ENCODE measurements at regions not wholly inside any gene's neighbourhood (a gene's known extent, or its start where the extent isn't known, plus 50 kb on each side); places are given as distances from the start of the nearest gene placed in this dataset.

- peak; percentile 62 for DNase-seq (ENCODE audit: low spot score)
Observed at GRCh38 chr1:101506541-101507164, 269.8 kb downstream of the S1PR1 start.

DNA sequence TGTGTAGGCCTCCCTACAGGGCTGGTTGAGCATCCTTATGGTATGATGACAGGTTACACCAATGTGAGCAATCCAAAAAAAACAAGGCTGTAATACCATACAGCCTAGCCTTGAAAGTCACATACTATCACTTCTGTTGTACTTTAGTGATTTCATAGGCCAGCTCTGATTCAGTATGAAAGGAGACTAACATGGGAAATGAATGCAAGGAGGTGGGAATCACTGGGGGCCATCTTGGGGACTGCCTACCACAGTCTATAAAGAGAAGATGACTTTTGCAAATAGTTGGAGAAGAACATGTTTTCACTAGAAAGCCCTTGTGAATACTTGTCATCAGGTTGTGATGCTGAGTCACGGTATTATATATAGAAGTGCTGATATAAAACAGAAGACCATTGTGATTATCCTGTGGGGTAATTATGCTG is 270.7 kb downstream of the S1PR1 start:
- Mint-ChIP-seq H3K4me1 (no peaks in the 10 kb centered on the region), H3K27ac (no peak overlapping the region), H3K36me3 (no peaks in the 10 kb centered on the region), H3K9me3 (no peaks in the 10 kb centered on the region), H3K4me3 (no peak overlapping the region), H3K27me3 (ENCODE audit: insufficient read depth, low read depth) (peaks cover 5% of the 10 kb centered on the region)
- Histone ChIP-seq H3K4me1 (no peaks in the 10 kb centered on the region), H3K27me3 (no peaks in the 10 kb centered on the region), H3F3A (ENCODE audit: low read depth) (no peaks in the 10 kb centered on the region), H3K4me3 (no peak overlapping the region), H3K9me3 (ENCODE audit: low read depth) (no peaks in the 10 kb centered on the region), H3K4me2 (no peak overlapping the region), H3K79me2 (ENCODE audit: low read depth) (no peaks in the 10 kb centered on the region), H4K20me1 (ENCODE audit: low read depth) (no peaks in the 10 kb centered on the region), H3K27ac (no peak overlapping the region), H3K36me3 (no peaks in the 10 kb centered on the region), H3K9ac (no peak overlapping the region), H2AFZ (replicated peaks) (peak overlapping the region; percentile 24)
- no peak for TF ChIP-seq EZH2phosphoT487 (IDR thresholded peaks at IDR 0.05)
- no peak for DNase-seq (ENCODE audit: low spot score)

More at GRCh38 chr1:101506541-101507164, 269.8 kb downstream of the S1PR1 start:
- Mint-ChIP-seq H3K4me3 (no peak overlapping the region), H3K27ac (no peak overlapping the region), H3K9me3 (no peaks in the 10 kb centered on the region), H3K4me1 (no peaks in the 10 kb centered on the region), H3K27me3 (ENCODE audit: insufficient read depth, low read depth) (peaks cover 5% of the 10 kb centered on the region), H3K36me3 (no peaks in the 10 kb centered on the region)
- H2AFZ ChIP-seq (replicated peaks), result no peak overlapping the region
- H3K9ac ChIP-seq, result no peak overlapping the region
- H3K27me3 ChIP-seq, result no peaks in the 10 kb centered on the region
- no peaks in the 10 kb centered on the region for H3K36me3 ChIP-seq
- no peaks in the 10 kb centered on the region for H3F3A ChIP-seq (ENCODE audit: low read depth)
- no peak overlapping the region for H3K4me3 ChIP-seq
- H4K20me1 ChIP-seq (ENCODE audit: low read depth), result no peaks in the 10 kb centered on the region
- no peak overlapping the region for H3K27ac ChIP-seq
- no peaks in the 10 kb centered on the region for H3K9me3 ChIP-seq (ENCODE audit: low read depth)
- TF ChIP-seq EZH2 (IDR thresholded peaks at IDR 0.05) (no peak), CTCF (IDR thresholded peaks at IDR 0.05) (peak; percentile 84)
- H3K79me2 ChIP-seq (ENCODE audit: low read depth), result no peaks in the 10 kb centered on the region
- H3K4me2 ChIP-seq, result no peak overlapping the region
- no peaks in the 10 kb centered on the region for H3K4me1 ChIP-seq

DNA sequence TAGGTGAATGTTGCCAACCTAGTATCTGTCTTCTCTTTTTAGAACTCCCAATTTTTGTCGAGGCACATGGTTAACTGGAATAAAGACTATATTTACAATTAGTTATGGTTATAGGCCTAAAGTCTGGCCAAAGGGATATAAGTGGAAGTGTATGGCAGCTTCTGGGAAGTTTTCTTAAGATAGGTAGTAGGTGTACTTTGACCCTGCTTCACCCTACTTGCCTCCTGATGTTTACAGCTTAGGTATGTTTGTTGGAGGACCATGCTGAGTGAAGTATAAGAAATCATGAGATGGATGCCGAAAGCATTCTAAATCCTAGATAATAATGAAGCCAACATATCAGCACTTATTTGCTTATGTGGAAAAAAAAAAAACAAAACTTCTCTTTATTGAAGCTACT is 272.1 kb downstream of the S1PR1 start:
- Mint-ChIP-seq H3K27ac (no peak overlapping the region), H3K36me3 (no peaks in the 10 kb centered on the region), H3K4me1 (no peaks in the 10 kb centered on the region), H3K27me3 (ENCODE audit: insufficient read depth, low read depth) (peaks cover 5% of the 10 kb centered on the region), H3K4me3 (no peak overlapping the region), H3K9me3 (no peaks in the 10 kb centered on the region)
- Histone ChIP-seq H3K4me1 (no peaks in the 10 kb centered on the region), H3F3A (ENCODE audit: low read depth) (no peaks in the 10 kb centered on the region), H3K36me3 (no peaks in the 10 kb centered on the region), H3K4me3 (no peak overlapping the region), H3K9ac (no peak overlapping the region), H4K20me1 (ENCODE audit: low read depth) (no peaks in the 10 kb centered on the region), H3K9me3 (ENCODE audit: low read depth) (no peaks in the 10 kb centered on the region), H3K27me3 (no peaks in the 10 kb centered on the region), H3K4me2 (no peak overlapping the region), H2AFZ (replicated peaks) (no peak overlapping the region), H3K27ac (no peak overlapping the region), H3K79me2 (ENCODE audit: low read depth) (no peaks in the 10 kb centered on the region)
- TF ChIP-seq EZH2 (IDR thresholded peaks at IDR 0.05) (no peak), CTCF (IDR thresholded peaks at IDR 0.05) (no peak), EZH2phosphoT487 (IDR thresholded peaks at IDR 0.05) (no peak)
- DNase-seq (ENCODE audit: low spot score), result no peak

DNA sequence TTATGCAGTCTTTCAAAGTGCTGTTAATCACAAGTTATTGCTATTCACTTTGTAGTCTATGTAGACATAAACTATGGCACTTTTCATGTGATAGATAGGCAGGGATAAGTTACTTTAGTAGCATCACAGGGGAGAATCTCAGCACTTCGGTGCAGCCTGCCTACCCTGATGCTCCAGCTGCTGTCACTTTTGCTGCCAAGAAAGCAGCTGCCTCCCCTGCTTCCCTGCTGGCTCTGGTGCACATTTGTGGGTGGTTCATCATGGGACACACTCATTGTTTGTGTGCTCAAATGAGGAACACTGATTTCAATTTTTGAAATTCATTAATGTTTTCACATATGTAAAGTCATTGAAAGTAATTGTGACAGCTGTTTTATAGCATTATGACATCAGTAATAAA is 272.6 kb downstream of the S1PR1 start:
- TF ChIP-seq EZH2 (IDR thresholded peaks at IDR 0.05), result no peak

More for the DNA sequence above, 272.6 kb downstream of the S1PR1 start:
- Mint-ChIP-seq H3K4me1 (no peaks in the 10 kb centered on the region), H3K27me3 (ENCODE audit: insufficient read depth, low read depth) (peaks cover 5% of the 10 kb centered on the region), H3K27ac (no peak overlapping the region), H3K9me3 (no peaks in the 10 kb centered on the region), H3K4me3 (no peak overlapping the region), H3K36me3 (no peaks in the 10 kb centered on the region)
- H3K4me3 ChIP-seq, result no peak overlapping the region
- H2AFZ ChIP-seq (replicated peaks), result no peak overlapping the region
- no peak overlapping the region for H3K9ac ChIP-seq
- no peaks in the 10 kb centered on the region for H4K20me1 ChIP-seq (ENCODE audit: low read depth)
- H3K27ac ChIP-seq, result no peak overlapping the region
- no peaks in the 10 kb centered on the region for H3K9me3 ChIP-seq (ENCODE audit: low read depth)
- DNase-seq (ENCODE audit: low spot score), result no peak
- H3K79me2 ChIP-seq (ENCODE audit: low read depth), result no peaks in the 10 kb centered on the region
- no peaks in the 10 kb centered on the region for H3F3A ChIP-seq (ENCODE audit: low read depth)
- no peaks in the 10 kb centered on the region for H3K36me3 ChIP-seq
- no peaks in the 10 kb centered on the region for H3K4me1 ChIP-seq
- no peak overlapping the region for H3K4me2 ChIP-seq
- H3K27me3 ChIP-seq, result no peaks in the 10 kb centered on the region

All from neural progenitor cell (in vitro differentiated cells).